Activated naive CD4-positive, alpha-beta T cell treated with anti-CD3 and anti-CD28 coated beads, Interleukin-2, amount 10 ng/mL, durations not matched to agents 7 days and 5 days (primary cell): ENCODE measurements at regions not wholly inside any gene's neighbourhood (a gene's known extent, or its start where the extent isn't known, plus 50 kb on each side); places are given as distances from the start of the nearest gene placed in this dataset.

ENCODE experiments used
- CTCF ChIA-PET: fragments of 350-600 bp; sonication (Branson Sonifier 250); formaldehyde crosslinking; loops from one replicate; lab custom pipeline; 2021; ENCODE audit warnings: antibody characterized with exemption; lab: Charles Lee
- DNase-seq: peaks from one replicate; pipeline ENCODE4 v3.0.0-alpha.2; 2020
- H3K27ac Mint-ChIP-seq: one replicate; pipeline ENCODE4 v1.8.0; 2021; ENCODE audit warnings: mild to moderate bottlenecking, moderate library complexity, mixed read lengths
- H3K27me3 Mint-ChIP-seq: one replicate; pipeline ENCODE4 v1.8.0; 2021; ENCODE audit warnings: mild to moderate bottlenecking, mixed read lengths
- H3K36me3 Mint-ChIP-seq: one replicate; pipeline ENCODE4 v1.8.0; 2021; ENCODE audit warnings: mixed read lengths
- H3K4me1 Mint-ChIP-seq: one replicate; pipeline ENCODE4 v1.8.0; 2021; ENCODE audit warnings: mixed read lengths
- H3K4me3 Mint-ChIP-seq: one replicate; pipeline ENCODE4 v1.8.0; 2021; ENCODE audit warnings: mild to moderate bottlenecking, moderate library complexity, mixed read lengths
- H3K9me3 Mint-ChIP-seq: one replicate; pipeline ENCODE4 v1.8.0; 2021; ENCODE audit warnings: mixed read lengths

GRCh38 chr10:61119573-61119972 is 175.6 kb upstream of the RHOBTB1 start:
- CTCF ChIA-PET, result no interaction called here
- Mint-ChIP-seq H3K27me3 (no peaks in the 10 kb centered on the region), H3K36me3 (no peaks in the 10 kb centered on the region), H3K27ac (no peak overlapping the region), H3K4me1 (no peaks in the 10 kb centered on the region), H3K9me3 (no peaks in the 10 kb centered on the region), H3K4me3 (no peak overlapping the region)
- DNase-seq, result no peak

GRCh38 chr10:61115897-61116296 is 171.9 kb upstream of the RHOBTB1 start:
- Mint-ChIP-seq H3K4me1 (no peaks in the 10 kb centered on the region), H3K36me3 (no peaks in the 10 kb centered on the region), H3K27ac (no peak overlapping the region), H3K9me3 (no peaks in the 10 kb centered on the region), H3K27me3 (no peaks in the 10 kb centered on the region), H3K4me3 (no peak overlapping the region)
- DNase-seq, result no peak
- CTCF ChIA-PET, result no interaction called here

- Mint-ChIP-seq H3K27ac (no peak overlapping the region), H3K4me1 (no peaks in the 10 kb centered on the region), H3K36me3 (no peaks in the 10 kb centered on the region), H3K9me3 (no peaks in the 10 kb centered on the region), H3K27me3 (no peaks in the 10 kb centered on the region), H3K4me3 (no peak overlapping the region)
- CTCF ChIA-PET, result no interaction called here
- DNase-seq, result no peak
These were observed 168.8 kb upstream of the RHOBTB1 start for GRCh38 chr10:61112771-61113170.

- Mint-ChIP-seq H3K27me3 (no peaks in the 10 kb centered on the region), H3K4me1 (no peaks in the 10 kb centered on the region), H3K27ac (no peak overlapping the region), H3K4me3 (no peak overlapping the region), H3K36me3 (no peaks in the 10 kb centered on the region), H3K9me3 (no peaks in the 10 kb centered on the region)
- CTCF ChIA-PET, result no interaction called here
- no peak for DNase-seq
These were observed 167.0 kb upstream of the RHOBTB1 start for GRCh38 chr10:61110936-61111335.

GRCh38 chr10:61110188-61110844 is 166.3 kb upstream of the RHOBTB1 start:
- no peak for DNase-seq
- Mint-ChIP-seq H3K27me3 (no peaks in the 10 kb centered on the region), H3K4me3 (no peak overlapping the region), H3K27ac (no peak overlapping the region), H3K36me3 (no peaks in the 10 kb centered on the region), H3K4me1 (no peaks in the 10 kb centered on the region), H3K9me3 (no peaks in the 10 kb centered on the region)
- CTCF ChIA-PET, result no interaction called here

- Mint-ChIP-seq H3K4me3 (no peak overlapping the region), H3K27ac (no peak overlapping the region), H3K36me3 (no peaks in the 10 kb centered on the region), H3K9me3 (no peaks in the 10 kb centered on the region), H3K27me3 (no peaks in the 10 kb centered on the region), H3K4me1 (no peaks in the 10 kb centered on the region)
- CTCF ChIA-PET, result no interaction called here
- no peak for DNase-seq
These were observed 164.9 kb upstream of the RHOBTB1 start for GRCh38 chr10:61108915-61109314.

- no peaks in the 10 kb centered on the region for H3K27me3 Mint-ChIP-seq
- H3K4me3 Mint-ChIP-seq, result no peak overlapping the region
- CTCF ChIA-PET, result interaction anchor here (0.6 kb wide), 1 partner anchor 1347 kb away, joined by 3 read pairs; no protein-coding TSS in a partner anchor
- no peak overlapping the region for H3K27ac Mint-ChIP-seq
- no peaks in the 10 kb centered on the region for H3K9me3 Mint-ChIP-seq
- no peak for DNase-seq
- no peaks in the 10 kb centered on the region for H3K36me3 Mint-ChIP-seq
- no peaks in the 10 kb centered on the region for H3K4me1 Mint-ChIP-seq
These were observed 156.9 kb upstream of the RHOBTB1 start for GRCh38 chr10:61100887-61101286.

- no peak overlapping the region for H3K27ac Mint-ChIP-seq
- H3K27me3 Mint-ChIP-seq, result no peaks in the 10 kb centered on the region
- no peaks in the 10 kb centered on the region for H3K4me1 Mint-ChIP-seq
- no peaks in the 10 kb centered on the region for H3K9me3 Mint-ChIP-seq
- no peak for DNase-seq
- no peak overlapping the region for H3K4me3 Mint-ChIP-seq
- CTCF ChIA-PET, result no interaction called here
- H3K36me3 Mint-ChIP-seq, result no peaks in the 10 kb centered on the region
These were observed 155.8 kb upstream of the RHOBTB1 start for GRCh38 chr10:61099756-61100155.

- no peaks in the 10 kb centered on the region for H3K4me1 Mint-ChIP-seq
- H3K4me3 Mint-ChIP-seq, result no peak overlapping the region
- DNase-seq, result no peak
- no peaks in the 10 kb centered on the region for H3K9me3 Mint-ChIP-seq
- no peaks in the 10 kb centered on the region for H3K36me3 Mint-ChIP-seq
- H3K27me3 Mint-ChIP-seq, result no peaks in the 10 kb centered on the region
- CTCF ChIA-PET, result no interaction called here
- H3K27ac Mint-ChIP-seq, result no peak overlapping the region
These were observed 155.0 kb upstream of the RHOBTB1 start for GRCh38 chr10:61098966-61099365.

GRCh38 chr10:61097026-61097425 is 153.0 kb upstream of the RHOBTB1 start:
- H3K27ac Mint-ChIP-seq, result no peak overlapping the region
- no peaks in the 10 kb centered on the region for H3K9me3 Mint-ChIP-seq
- H3K36me3 Mint-ChIP-seq, result no peaks in the 10 kb centered on the region
- no peaks in the 10 kb centered on the region for H3K27me3 Mint-ChIP-seq
- DNase-seq, result no peak
- no peak overlapping the region for H3K4me3 Mint-ChIP-seq
- CTCF ChIA-PET, result no interaction called here
- no peaks in the 10 kb centered on the region for H3K4me1 Mint-ChIP-seq

GRCh38 chr10:61096056-61096455 is 152.1 kb upstream of the RHOBTB1 start:
- no peaks in the 10 kb centered on the region for H3K36me3 Mint-ChIP-seq
- no peak overlapping the region for H3K4me3 Mint-ChIP-seq
- no peaks in the 10 kb centered on the region for H3K4me1 Mint-ChIP-seq
- no peaks in the 10 kb centered on the region for H3K9me3 Mint-ChIP-seq
- CTCF ChIA-PET, result no interaction called here
- H3K27me3 Mint-ChIP-seq, result no peaks in the 10 kb centered on the region
- DNase-seq, result no peak
- no peak overlapping the region for H3K27ac Mint-ChIP-seq

- Mint-ChIP-seq H3K4me3 (no peak overlapping the region), H3K36me3 (no peaks in the 10 kb centered on the region), H3K9me3 (no peaks in the 10 kb centered on the region), H3K4me1 (no peaks in the 10 kb centered on the region), H3K27me3 (no peaks in the 10 kb centered on the region), H3K27ac (no peak overlapping the region)
- CTCF ChIA-PET, result no interaction called here
- no peak for DNase-seq
These were observed 147.5 kb upstream of the RHOBTB1 start for GRCh38 chr10:61091531-61091930.

- no peaks in the 10 kb centered on the region for H3K27me3 Mint-ChIP-seq
- no peak for DNase-seq
- CTCF ChIA-PET, result no interaction called here
- H3K4me3 Mint-ChIP-seq, result no peak overlapping the region
- no peaks in the 10 kb centered on the region for H3K4me1 Mint-ChIP-seq
- H3K9me3 Mint-ChIP-seq, result no peaks in the 10 kb centered on the region
- H3K36me3 Mint-ChIP-seq, result no peaks in the 10 kb centered on the region
- H3K27ac Mint-ChIP-seq, result no peak overlapping the region
These were observed 145.3 kb upstream of the RHOBTB1 start for GRCh38 chr10:61089251-61089650.

- CTCF ChIA-PET, result no interaction called here
- no peak overlapping the region for H3K4me3 Mint-ChIP-seq
- no peak for DNase-seq
These were observed 140.5 kb upstream of the RHOBTB1 start for GRCh38 chr10:61084493-61084892.

GRCh38 chr10:61081301-61081700 is 137.3 kb upstream of the RHOBTB1 start:
- DNase-seq, result no peak
- Mint-ChIP-seq H3K27me3 (no peaks in the 10 kb centered on the region), H3K9me3 (no peaks in the 10 kb centered on the region), H3K36me3 (no peaks in the 10 kb centered on the region), H3K27ac (no peak overlapping the region), H3K4me3 (no peak overlapping the region), H3K4me1 (no peaks in the 10 kb centered on the region)
- CTCF ChIA-PET, result no interaction called here

More at GRCh38 chr10:61084493-61084892, 140.5 kb upstream of the RHOBTB1 start:
- H3K27me3 Mint-ChIP-seq, result no peaks in the 10 kb centered on the region
- H3K27ac Mint-ChIP-seq, result no peak overlapping the region
- H3K9me3 Mint-ChIP-seq, result no peaks in the 10 kb centered on the region
- H3K4me1 Mint-ChIP-seq, result no peaks in the 10 kb centered on the region
- H3K36me3 Mint-ChIP-seq, result no peaks in the 10 kb centered on the region
